Mesendoderm (in vitro differentiated cells): ENCODE measurements at regions not wholly inside any gene's neighbourhood (a gene's known extent, or its start where the extent isn't known, plus 50 kb on each side); places are given as distances from the start of the nearest gene placed in this dataset.

Experiments used
- DNase-seq: peaks from one replicate; pipeline ENCODE4 v3.0.0; 2013
- H2AK5ac ChIP-seq: 2 replicates; pipeline ENCODE4 v1.6.1; 2013; ENCODE audit warnings: low read length, inconsistent platforms
- H2BK120ac ChIP-seq: 2 replicates; pipeline ENCODE4 v1.6.1; 2013; ENCODE audit warnings: low read depth, mild to moderate bottlenecking, low read length, moderate library complexity, mixed read lengths
- H2BK15ac ChIP-seq: replicated peaks from 2 replicates; pipeline ENCODE4 v1.6.1; 2013; ENCODE audit warnings: low read depth, mild to moderate bottlenecking, moderate library complexity
- H2BK5ac ChIP-seq: 2 replicates; pipeline ENCODE4 v1.6.1; 2013; ENCODE audit warnings: low read length, inconsistent platforms
- H3K18ac ChIP-seq: 2 replicates; pipeline ENCODE4 v1.6.1; 2013; ENCODE audit warnings: mild to moderate bottlenecking, low read length, mixed read lengths
- H3K23ac ChIP-seq: one replicate; pipeline ENCODE4 v1.6.1; 2013; ENCODE audit warnings: low read length
- H3K27ac ChIP-seq: 2 replicates; pipeline ENCODE4 v1.5.1; 2013; ENCODE audit warnings: low read depth, mild to moderate bottlenecking, inconsistent platforms, low read length, moderate library complexity
- H3K27me3 ChIP-seq: 2 replicates; pipeline ENCODE4 v1.6.1; 2013; ENCODE audit warnings: low read length, control low read depth, mild to moderate bottlenecking, inconsistent platforms; ENCODE audit not compliant: insufficient read depth, poor library complexity
- H3K36me3 ChIP-seq: 2 replicates; pipeline ENCODE4 v1.6.1; 2013; ENCODE audit warnings: low read length, inconsistent platforms; ENCODE audit not compliant: control insufficient read depth, insufficient read depth
- H3K4ac ChIP-seq: one replicate; pipeline ENCODE4 v1.6.1; 2013; ENCODE audit warnings: low read depth, mild to moderate bottlenecking, low read length, moderate library complexity
- H3K4me1 ChIP-seq: 2 replicates; pipeline ENCODE4 v1.6.1; 2013; ENCODE audit warnings: low read depth, low read length, inconsistent platforms; ENCODE audit not compliant: control insufficient read depth
- H3K4me2 ChIP-seq: 2 replicates; pipeline ENCODE4 v1.6.1; 2013; ENCODE audit warnings: low read length
- H3K4me3 ChIP-seq: 2 replicates; pipeline ENCODE4 v1.5.1; 2013; ENCODE audit warnings: mild to moderate bottlenecking, low read length
- H3K56ac ChIP-seq: one replicate; pipeline ENCODE4 v1.6.1; 2013; ENCODE audit warnings: low read length
- H3K79me1 ChIP-seq: 2 replicates; pipeline ENCODE4 v1.6.1; 2013; ENCODE audit warnings: low read length, inconsistent platforms
- H3K79me2 ChIP-seq: 2 replicates; pipeline ENCODE4 v1.6.1; 2013; ENCODE audit warnings: mild to moderate bottlenecking, low read length; ENCODE audit not compliant: control insufficient read depth, insufficient read depth
- H3K9ac ChIP-seq: 2 replicates; pipeline ENCODE4 v1.6.1; 2013; ENCODE audit warnings: low read length, inconsistent platforms
- H4K5ac ChIP-seq: one replicate; pipeline ENCODE4 v1.6.1; 2013; ENCODE audit warnings: low read length
- H4K8ac ChIP-seq: one replicate; pipeline ENCODE4 v1.6.1; 2013; ENCODE audit warnings: low read depth, mild to moderate bottlenecking, control low read depth, low read length, moderate library complexity
- WGBS: extraction: QIAGEN DNeasy Blood & Tissue Kit; methylation state at CpG from one replicate; pipeline ENCODE4 v1.1.7; 2013; ENCODE audit warnings: low lambda C conversion rate, missing lambda C conversion rate; ENCODE audit not compliant: insufficient coverage; ENCODE audit errors: extremely low coverage; 5-methylcytosine and 5-hydroxymethylcytosine counted together

- Histone ChIP-seq H3K23ac (no peak overlapping the region), H3K27me3 (no peaks in the 10 kb centered on the region), H3K79me1 (no peaks in the 10 kb centered on the region), H3K18ac (no peak overlapping the region), H2BK15ac (no peak overlapping the region), H3K36me3 (no peaks in the 10 kb centered on the region), H3K4me2 (no peak overlapping the region), H3K4me1 (no peaks in the 10 kb centered on the region), H3K4me3 (no peak overlapping the region), H3K4ac (no peak overlapping the region), H4K5ac (no peak overlapping the region), H3K56ac (no peak overlapping the region), H2BK120ac (no peak overlapping the region), H3K79me2 (no peaks in the 10 kb centered on the region), H4K8ac (no peak overlapping the region), H3K27ac (no peak overlapping the region), H3K9ac (no peak overlapping the region), H2BK5ac (no peak overlapping the region), H2AK5ac (no peak overlapping the region)
- DNase-seq: no peak
- WGBS: no CpG with 5 or more reads among the region's 1 CpG
Measured at GRCh38 chr9:82273121-82273520, 284.5 kb downstream of the SPATA31D1 start.

DNA sequence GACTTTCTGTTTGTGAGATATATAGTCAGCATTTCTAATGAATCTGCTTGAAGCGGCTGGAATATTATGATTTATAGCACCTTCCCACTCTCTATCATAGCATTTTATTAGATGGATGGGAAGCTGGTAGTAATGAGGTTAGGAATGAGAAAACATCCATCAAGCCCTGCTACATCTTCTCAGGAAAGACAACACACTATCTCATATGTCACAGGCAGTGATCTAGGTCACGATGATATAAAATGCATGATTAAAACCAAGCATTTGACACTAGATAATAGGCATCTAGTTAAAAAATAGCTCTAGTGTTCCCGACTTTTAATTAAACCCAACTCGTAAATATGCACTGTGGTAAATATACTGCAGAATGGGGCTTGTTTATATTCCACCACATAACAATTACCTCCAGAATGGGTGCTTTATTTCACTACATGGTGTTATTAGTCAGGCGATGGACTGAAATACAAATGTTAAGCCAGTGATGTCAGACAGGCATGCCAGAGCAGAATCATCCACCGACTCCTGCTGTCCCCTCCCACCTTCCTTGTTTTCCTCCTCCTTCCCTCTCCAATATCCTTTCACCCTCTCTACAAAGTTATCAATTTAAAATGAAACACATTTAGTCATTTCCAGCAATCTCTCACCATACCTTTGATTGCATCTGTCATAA lies 286.8 kb downstream of the SPATA31D1 start:
- Histone ChIP-seq H3K27me3 (no peaks in the 10 kb centered on the region), H3K9ac (no peak overlapping the region), H3K27ac (no peak overlapping the region), H3K18ac (no peak overlapping the region), H2AK5ac (no peak overlapping the region), H4K8ac (no peak overlapping the region), H2BK5ac (no peak overlapping the region), H3K4me1 (no peaks in the 10 kb centered on the region), H3K4ac (no peak overlapping the region), H3K79me2 (no peaks in the 10 kb centered on the region), H3K79me1 (no peaks in the 10 kb centered on the region), H3K4me2 (no peak overlapping the region), H3K56ac (no peak overlapping the region), H3K36me3 (no peaks in the 10 kb centered on the region), H3K23ac (no peak overlapping the region), H2BK120ac (no peak overlapping the region), H2BK15ac (no peak overlapping the region), H4K5ac (no peak overlapping the region), H3K4me3 (no peak overlapping the region)
- no CpG with 5 or more reads among the region's 6 CpGs for WGBS
- no peak for DNase-seq

DNA sequence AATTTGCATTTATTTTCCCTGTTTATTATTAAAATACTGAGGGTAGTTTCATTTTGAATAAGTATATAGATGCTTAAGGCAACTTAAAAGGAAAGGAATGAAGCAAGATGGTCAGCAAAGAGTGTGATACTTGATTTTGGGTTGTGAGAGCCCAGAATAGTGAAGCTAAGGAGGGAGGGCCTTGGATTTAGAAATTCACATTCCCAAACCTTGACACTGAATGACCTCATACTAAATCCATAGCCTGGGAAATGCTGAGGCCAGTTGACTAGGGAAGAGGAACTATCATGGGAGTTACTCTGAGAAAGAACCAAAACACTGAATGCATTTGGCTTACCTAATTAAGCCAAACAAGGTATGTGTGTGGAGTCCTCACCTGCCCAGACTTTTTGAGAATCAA lies 292.5 kb downstream of the SPATA31D1 start:
- Histone ChIP-seq H2BK5ac (no peak overlapping the region), H3K27ac (no peak overlapping the region), H3K4ac (no peak overlapping the region), H3K79me1 (no peaks in the 10 kb centered on the region), H3K27me3 (no peaks in the 10 kb centered on the region), H3K4me2 (no peak overlapping the region), H3K4me1 (no peaks in the 10 kb centered on the region), H3K56ac (no peak overlapping the region), H4K5ac (no peak overlapping the region), H2BK15ac (no peak overlapping the region), H3K4me3 (no peak overlapping the region), H3K23ac (no peak overlapping the region), H3K18ac (no peak overlapping the region), H4K8ac (no peak overlapping the region), H2BK120ac (no peak overlapping the region), H3K9ac (no peak overlapping the region), H3K79me2 (no peaks in the 10 kb centered on the region), H3K36me3 (no peaks in the 10 kb centered on the region), H2AK5ac (no peak overlapping the region)
- peak; percentile 31 for DNase-seq

DNA sequence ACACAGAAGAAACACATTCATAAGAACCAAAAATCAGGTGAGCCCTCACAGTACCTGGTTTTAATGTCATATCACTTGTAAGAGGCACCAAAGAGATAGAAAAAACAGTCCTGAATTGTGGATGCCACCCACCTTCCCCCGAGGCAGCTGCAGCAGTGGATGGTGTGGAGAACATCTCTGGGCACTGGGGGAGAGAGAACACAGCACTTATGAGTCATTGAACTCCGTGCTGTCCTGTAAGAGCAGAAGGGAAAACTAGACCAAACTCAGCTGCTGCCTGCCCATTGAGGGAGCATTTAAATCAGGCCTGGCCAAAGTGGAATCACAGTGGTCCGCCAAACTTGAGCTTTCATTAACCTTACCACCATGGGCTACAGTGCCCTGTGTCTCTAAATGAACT lies 296.2 kb downstream of the SPATA31D1 start:
- Histone ChIP-seq H3K27me3 (no peaks in the 10 kb centered on the region), H3K23ac (no peak overlapping the region), H4K8ac (no peak overlapping the region), H4K5ac (no peak overlapping the region), H3K79me2 (no peaks in the 10 kb centered on the region), H2BK120ac (no peak overlapping the region), H3K56ac (no peak overlapping the region), H2BK15ac (no peak overlapping the region), H3K4ac (no peak overlapping the region), H2BK5ac (no peak overlapping the region), H3K18ac (no peak overlapping the region), H3K4me3 (no peak overlapping the region), H3K79me1 (no peaks in the 10 kb centered on the region), H3K27ac (no peak overlapping the region), H2AK5ac (no peak overlapping the region), H3K4me1 (no peaks in the 10 kb centered on the region), H3K36me3 (no peaks in the 10 kb centered on the region), H3K9ac (no peak overlapping the region), H3K4me2 (no peak overlapping the region)
- WGBS: no CpG with 5 or more reads among the region's 3 CpGs
- DNase-seq: no peak

DNA sequence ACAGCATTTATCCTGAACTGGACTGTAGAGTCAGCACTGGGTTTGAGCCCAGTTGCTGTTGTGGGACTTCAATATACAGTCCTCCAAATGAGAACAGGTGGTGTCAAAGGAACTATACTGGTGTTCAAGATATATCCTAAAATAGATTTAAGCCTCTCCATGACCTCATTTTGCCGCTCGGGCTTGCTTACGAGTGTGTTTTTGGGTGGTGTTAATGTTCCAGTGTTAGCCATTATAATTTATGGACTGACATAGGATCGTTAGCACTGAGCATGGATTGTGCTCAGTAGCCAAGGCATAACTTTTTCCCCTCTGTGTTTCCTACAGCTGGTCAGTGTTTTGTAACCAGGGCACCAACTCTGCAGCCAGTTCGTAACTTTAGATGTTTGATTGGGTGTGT lies 306.6 kb downstream of the SPATA31D1 start:
- H3K27ac ChIP-seq: no peak overlapping the region
- H3K56ac ChIP-seq: no peak overlapping the region
- no peak overlapping the region for H3K4me2 ChIP-seq
- H3K4me3 ChIP-seq: no peak overlapping the region
- H3K4ac ChIP-seq: no peak overlapping the region
- H2AK5ac ChIP-seq: no peak overlapping the region
- DNase-seq: no peak
- H3K79me1 ChIP-seq: no peaks in the 10 kb centered on the region
- no peak overlapping the region for H3K23ac ChIP-seq
- H3K18ac ChIP-seq: no peak overlapping the region
- H3K4me1 ChIP-seq: no peaks in the 10 kb centered on the region
- no peak overlapping the region for H4K8ac ChIP-seq
- H2BK120ac ChIP-seq: no peak overlapping the region
- no peak overlapping the region for H2BK15ac ChIP-seq
- H2BK5ac ChIP-seq: no peak overlapping the region
- H3K27me3 ChIP-seq: no peaks in the 10 kb centered on the region
- no peaks in the 10 kb centered on the region for H3K36me3 ChIP-seq
- no peak overlapping the region for H3K9ac ChIP-seq
- WGBS: no CpG with 5 or more reads among the region's 5 CpGs
- H4K5ac ChIP-seq: no peak overlapping the region
- no peaks in the 10 kb centered on the region for H3K79me2 ChIP-seq

GRCh38 chr9:82299870-82300269 lies 311.3 kb downstream of the SPATA31D1 start:
- H2AK5ac ChIP-seq: no peak overlapping the region
- H2BK120ac ChIP-seq: no peak overlapping the region
- H3K4me2 ChIP-seq: no peak overlapping the region
- no peak for DNase-seq
- no peak overlapping the region for H2BK15ac ChIP-seq
- H3K4me1 ChIP-seq: no peaks in the 10 kb centered on the region
- H3K9ac ChIP-seq: no peak overlapping the region
- H3K4ac ChIP-seq: no peak overlapping the region
- no peaks in the 10 kb centered on the region for H3K27me3 ChIP-seq
- no peak overlapping the region for H3K23ac ChIP-seq
- no peak overlapping the region for H2BK5ac ChIP-seq
- H3K18ac ChIP-seq: no peak overlapping the region
- no peak overlapping the region for H3K27ac ChIP-seq
- H4K8ac ChIP-seq: no peak overlapping the region
- H3K56ac ChIP-seq: no peak overlapping the region
- H4K5ac ChIP-seq: no peak overlapping the region
- H3K36me3 ChIP-seq: no peaks in the 10 kb centered on the region
- no peak overlapping the region for H3K4me3 ChIP-seq
- no peaks in the 10 kb centered on the region for H3K79me2 ChIP-seq
- H3K79me1 ChIP-seq: no peaks in the 10 kb centered on the region
